Naive thymus-derived CD4-positive, alpha-beta T cell (primary cell): ENCODE measurements at regions not wholly inside any gene's neighbourhood (a gene's known extent, or its start where the extent isn't known, plus 50 kb on each side); places are given as distances from the start of the nearest gene placed in this dataset.
"Not testable (repeated sequence)": the region's sequence is repeated elsewhere in the genome, so short reads cannot be mapped to it uniquely, and the experiment has no call there.

Experiments used
- ATAC-seq: fragments of 150-1000 bp; cut with Tn5 transposase; 2 replicates; pipeline ENCODE4 v1.10.0; 2021; ENCODE audit warnings: mild to moderate bottlenecking, moderate library complexity
- CTCF ChIA-PET: fragments of 350-600 bp; sonication (Branson Sonifier 250); formaldehyde crosslinking; loops from one replicate; lab custom pipeline; 2021; ENCODE audit warnings: antibody characterized with exemption; lab: Charles Lee
- POLR2A ChIA-PET: fragments of 350-600 bp; sonication (Branson Sonifier 250); formaldehyde crosslinking; loops from one replicate; lab custom pipeline; 2021; ENCODE audit warnings: antibody characterized with exemption, inconsistent platforms; lab: Charles Lee
- DNase-seq, 9 donors: peaks; one replicate each; pipeline versions ENCODE4 v3.0.0 to v3.0.0-alpha.2; 2020 to 2022; ENCODE audit warnings: mixed read lengths in 1 of 9
- H3K27ac ChIP-seq: one replicate; pipeline ENCODE4 v1.7.0; 2013; ENCODE audit warnings: mild to moderate bottlenecking, low read depth, low read length, moderate library complexity
- H3K27me3 ChIP-seq, 2 donors: one replicate each; pipeline ENCODE4 v1.7.0; 2013; ENCODE audit warnings: low read length in 2 of 2, mild to moderate bottlenecking in 2 of 2, moderate library complexity in 2 of 2; ENCODE audit not compliant: control insufficient read depth in 2 of 2, insufficient read depth in 2 of 2
- H3K36me3 ChIP-seq, 3 experiments: 1 replicate in 2 of 3; 2 replicates in 1 of 3; pipeline ENCODE4 v1.7.0; 2013; ENCODE audit warnings: low read length in 3 of 3, mild to moderate bottlenecking in 3 of 3, moderate library complexity in 1 of 3; ENCODE audit not compliant: insufficient read depth in 3 of 3, control insufficient read depth in 2 of 3
- H3K4me1 ChIP-seq, 2 donors: one replicate each; pipeline ENCODE4 v1.7.0; 2013; ENCODE audit warnings: low read length in 2 of 2, mild to moderate bottlenecking in 2 of 2, moderate library complexity in 1 of 2; ENCODE audit not compliant: control insufficient read depth in 2 of 2, insufficient read depth in 2 of 2
- H3K4me3 ChIP-seq: 2 replicates; pipeline ENCODE4 v1.7.0; 2013; ENCODE audit warnings: mild to moderate bottlenecking, low read length
- H3K9me3 ChIP-seq, 3 experiments: 1 replicate in 2 of 3; 2 replicates in 1 of 3; pipeline ENCODE4 v1.7.0; 2013; ENCODE audit warnings: low read length in 3 of 3; ENCODE audit not compliant: control insufficient read depth in 2 of 3
- H3K27ac Mint-ChIP-seq, 9 donors: one replicate each; pipeline ENCODE4 v1.8.0; 2020 to 2022; ENCODE audit warnings: mixed read lengths in 9 of 9, mild to moderate bottlenecking in 8 of 9, moderate library complexity in 5 of 9, inconsistent platforms in 2 of 9
- H3K27me3 Mint-ChIP-seq, 5 donors: one replicate each; pipeline ENCODE4 v1.8.0; 2021 to 2022; ENCODE audit warnings: mixed read lengths in 5 of 5, mild to moderate bottlenecking in 1 of 5
- H3K36me3 Mint-ChIP-seq, 5 donors: one replicate each; pipeline ENCODE4 v1.8.0; 2020 to 2022; ENCODE audit warnings: mixed read lengths in 5 of 5, mild to moderate bottlenecking in 3 of 5, inconsistent platforms in 1 of 5
- H3K4me1 Mint-ChIP-seq, 7 donors: one replicate each; pipeline ENCODE4 v1.8.0; 2020 to 2022; ENCODE audit warnings: mixed read lengths in 7 of 7, mild to moderate bottlenecking in 3 of 7, inconsistent platforms in 1 of 7
- H3K4me3 Mint-ChIP-seq, 10 donors: one replicate each; pipeline ENCODE4 v1.8.0; 2020 to 2022; ENCODE audit warnings: mild to moderate bottlenecking in 10 of 10, mixed read lengths in 10 of 10, moderate library complexity in 6 of 10, inconsistent platforms in 2 of 10
- H3K9me3 Mint-ChIP-seq, 11 donors: one replicate each; pipeline ENCODE4 v1.8.0; 2020 to 2022; ENCODE audit warnings: mixed read lengths in 11 of 11, mild to moderate bottlenecking in 4 of 11, inconsistent platforms in 1 of 11, moderate library complexity in 1 of 11
- intact Hi-C, 2 donors: fragments of 100-400 bp; cut with micrococcal nuclease; formaldehyde crosslinking; loops; one replicate each; pipeline ENCODE4 v1.15.1; 2023

DNA sequence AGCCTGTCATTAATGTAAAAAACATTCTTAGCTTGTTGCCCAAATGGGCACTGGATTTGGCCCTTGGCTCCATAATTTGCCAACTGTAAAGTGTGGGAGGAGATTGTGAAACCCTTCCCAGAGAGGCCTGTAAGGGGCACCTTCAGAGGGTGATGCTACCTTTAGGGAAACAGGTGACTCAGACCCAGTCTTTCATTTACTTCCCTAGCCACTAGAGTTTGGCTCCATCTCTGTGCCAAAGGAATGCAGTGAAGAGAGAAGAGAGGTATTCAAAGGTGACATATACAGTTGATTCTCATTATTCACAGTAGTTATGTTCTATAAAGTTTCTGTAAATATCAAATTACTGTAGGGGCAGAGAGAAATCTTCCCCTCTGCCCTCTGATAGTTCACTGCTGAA lies 116.7 kb downstream of the SPATA31A6 start:
- intact Hi-C loops, CTCF ChIA-PET, H3K4me1 ChIP-seq, H3K36me3 ChIP-seq, H3K36me3 Mint-ChIP-seq, POLR2A ChIA-PET, H3K27ac ChIP-seq, DNase-seq, H3K9me3 ChIP-seq, H3K27me3 ChIP-seq, H3K9me3 Mint-ChIP-seq, H3K4me1 Mint-ChIP-seq, ATAC-seq, H3K27ac Mint-ChIP-seq, H3K27me3 Mint-ChIP-seq, H3K4me3 ChIP-seq, H3K4me3 Mint-ChIP-seq: not testable (repeated sequence)

DNA sequence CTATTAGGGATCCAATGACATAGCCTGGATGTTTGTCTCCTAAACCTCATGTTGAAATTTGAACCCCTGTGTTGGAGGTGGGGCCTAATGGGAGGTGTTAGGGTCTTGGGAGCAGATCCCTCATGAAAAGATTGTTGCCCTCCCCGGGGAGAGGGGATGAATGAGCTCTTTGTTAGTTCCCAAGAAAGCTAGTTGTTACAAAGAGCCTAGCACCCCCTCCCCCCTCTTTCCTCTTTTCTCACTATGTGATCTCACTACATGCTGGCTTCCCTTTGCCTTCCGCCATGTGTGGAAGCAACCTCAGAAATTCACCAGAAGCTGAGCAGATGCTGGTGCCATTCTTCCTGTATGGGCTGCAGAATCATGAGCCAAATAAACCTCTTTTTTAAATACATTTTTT lies 123.2 kb downstream of the SPATA31A6 start:
- POLR2A ChIA-PET, H3K27ac ChIP-seq: not testable (repeated sequence)

GRCh38 chr9:42307449-42307848 lies 124.0 kb downstream of the SPATA31A6 start:
- POLR2A ChIA-PET, H3K9me3 ChIP-seq, H3K4me1 ChIP-seq, H3K27ac ChIP-seq, H3K4me1 Mint-ChIP-seq, H3K36me3 Mint-ChIP-seq, H3K4me3 ChIP-seq, H3K27ac Mint-ChIP-seq, intact Hi-C loops, CTCF ChIA-PET, ATAC-seq, DNase-seq, H3K27me3 ChIP-seq, H3K4me3 Mint-ChIP-seq, H3K9me3 Mint-ChIP-seq, H3K36me3 ChIP-seq, H3K27me3 Mint-ChIP-seq: not testable (repeated sequence)

More for the DNA sequence above, 123.2 kb downstream of the SPATA31A6 start:
- H3K4me3 ChIP-seq, H3K36me3 ChIP-seq, H3K27me3 Mint-ChIP-seq, H3K9me3 Mint-ChIP-seq, H3K27me3 ChIP-seq, H3K9me3 ChIP-seq, ATAC-seq, H3K27ac Mint-ChIP-seq, CTCF ChIA-PET, H3K4me1 ChIP-seq, H3K4me1 Mint-ChIP-seq, H3K4me3 Mint-ChIP-seq, intact Hi-C loops, H3K36me3 Mint-ChIP-seq, DNase-seq: not testable (repeated sequence)

GRCh38 chr9:42310972-42311371 lies 127.5 kb downstream of the SPATA31A6 start:
- H3K9me3 ChIP-seq, H3K27ac ChIP-seq, H3K27ac Mint-ChIP-seq, H3K36me3 ChIP-seq, H3K27me3 Mint-ChIP-seq, DNase-seq, POLR2A ChIA-PET, H3K4me3 ChIP-seq, H3K4me1 Mint-ChIP-seq, H3K36me3 Mint-ChIP-seq, H3K9me3 Mint-ChIP-seq, intact Hi-C loops, CTCF ChIA-PET, ATAC-seq, H3K27me3 ChIP-seq, H3K4me1 ChIP-seq, H3K4me3 Mint-ChIP-seq: not testable (repeated sequence)

DNA sequence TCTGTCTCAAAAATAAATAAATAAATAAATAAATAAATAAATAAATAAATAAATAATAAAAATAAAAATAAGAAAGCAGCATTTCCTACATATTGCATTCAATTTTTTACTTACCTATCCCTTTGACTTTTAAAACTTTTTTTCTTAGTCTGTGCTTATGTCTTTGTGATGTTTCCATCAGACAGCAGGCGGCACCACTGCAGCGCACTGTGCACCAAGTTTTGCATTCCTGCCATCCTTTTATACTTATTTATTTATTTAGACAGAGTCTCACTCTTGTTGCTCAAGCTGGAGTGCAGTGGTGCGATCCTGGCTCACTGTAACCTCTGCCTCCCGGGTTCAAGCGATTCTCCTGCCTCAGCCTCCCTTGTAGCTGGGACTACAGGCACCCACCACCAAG lies 132.6 kb downstream of the SPATA31A6 start:
- H3K9me3 ChIP-seq, H3K27me3 Mint-ChIP-seq, H3K27ac ChIP-seq, H3K27ac Mint-ChIP-seq, CTCF ChIA-PET, H3K9me3 Mint-ChIP-seq, H3K36me3 ChIP-seq, H3K4me3 ChIP-seq, POLR2A ChIA-PET, intact Hi-C loops, H3K4me3 Mint-ChIP-seq, ATAC-seq, H3K4me1 Mint-ChIP-seq, H3K4me1 ChIP-seq, H3K27me3 ChIP-seq, H3K36me3 Mint-ChIP-seq, DNase-seq: not testable (repeated sequence)

DNA sequence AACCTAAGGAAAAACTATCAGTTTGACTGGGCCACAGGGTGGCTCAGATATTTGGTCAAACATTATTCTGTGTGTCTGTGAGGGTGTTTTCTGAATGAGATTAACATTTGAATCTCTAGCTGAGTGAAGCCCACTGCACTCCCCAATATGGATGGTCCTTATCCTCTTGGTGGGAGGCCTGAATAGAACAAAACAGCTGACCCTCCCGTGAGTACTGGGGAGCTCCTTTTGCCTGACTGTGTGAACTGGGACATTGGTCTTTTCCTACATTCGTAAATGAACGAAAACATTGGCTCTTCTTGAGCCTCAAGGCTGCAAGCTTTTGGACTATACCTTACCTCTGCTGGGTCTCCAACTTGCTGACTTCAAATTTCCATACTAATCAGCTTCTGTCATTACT lies 134.2 kb downstream of the SPATA31A6 start:
- CTCF ChIA-PET, H3K9me3 Mint-ChIP-seq, H3K9me3 ChIP-seq, H3K4me1 ChIP-seq, H3K27me3 ChIP-seq, H3K4me3 Mint-ChIP-seq, H3K4me1 Mint-ChIP-seq, H3K36me3 ChIP-seq, ATAC-seq, H3K27ac Mint-ChIP-seq, DNase-seq, intact Hi-C loops, H3K36me3 Mint-ChIP-seq, H3K27ac ChIP-seq, H3K27me3 Mint-ChIP-seq, H3K4me3 ChIP-seq, POLR2A ChIA-PET: not testable (repeated sequence)

DNA sequence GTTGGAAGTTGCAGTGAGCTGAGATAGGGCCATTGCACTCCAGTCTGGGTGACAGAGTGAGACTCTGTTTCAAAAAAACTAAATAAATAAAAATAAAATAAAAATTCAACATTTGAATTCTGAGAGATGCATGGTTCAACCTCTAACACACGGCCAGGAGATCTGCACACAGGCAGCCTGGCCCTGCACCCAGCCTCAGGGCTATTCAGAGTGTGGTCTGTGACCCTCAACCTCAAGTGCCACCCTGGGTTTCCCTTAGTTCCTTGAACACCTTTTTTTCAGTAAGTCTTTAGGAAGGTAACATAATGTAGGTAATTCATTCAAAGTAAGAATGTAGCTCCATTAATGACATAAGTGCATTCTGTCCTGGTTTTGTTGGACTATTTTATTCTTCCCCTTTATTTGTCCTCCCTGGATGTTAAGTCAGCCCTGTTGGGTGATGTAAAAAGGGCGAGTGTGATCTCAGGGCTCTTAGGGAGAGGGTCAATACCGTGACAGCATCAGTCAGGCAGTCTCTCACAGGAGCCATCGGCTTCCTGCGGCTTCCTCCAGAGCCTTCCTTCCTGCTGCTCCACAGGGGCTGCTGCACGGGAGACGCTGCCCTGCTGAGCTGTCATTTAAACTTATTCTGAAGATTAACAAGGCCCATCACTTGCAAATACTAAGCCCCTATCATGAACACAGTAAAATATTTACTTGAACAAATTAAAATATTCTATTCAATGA lies 139.8 kb downstream of the SPATA31A6 start:
- ATAC-seq, H3K4me3 Mint-ChIP-seq, H3K36me3 Mint-ChIP-seq: not testable (repeated sequence)

More for the DNA sequence above, 139.8 kb downstream of the SPATA31A6 start:
- DNase-seq, H3K27ac ChIP-seq, intact Hi-C loops, H3K4me1 ChIP-seq, POLR2A ChIA-PET, H3K27me3 ChIP-seq, H3K4me1 Mint-ChIP-seq, H3K4me3 ChIP-seq, H3K36me3 ChIP-seq, H3K27me3 Mint-ChIP-seq, H3K9me3 Mint-ChIP-seq, CTCF ChIA-PET, H3K27ac Mint-ChIP-seq, H3K9me3 ChIP-seq: not testable (repeated sequence)
